ENCODE measurements at regions not wholly inside any gene's neighbourhood (a gene's known extent, or its start where the extent isn't known, plus 50 kb on each side); places are given as distances from the start of the nearest gene placed in this dataset.
"Not testable (repeated sequence)": the region's sequence is repeated elsewhere in the genome, so short reads cannot be mapped to it uniquely, and the experiment has no call there.

- DNase-seq: no peak
These were observed 202.9 kb downstream of the USP25 start for GRCh38 chr21:15932726-15933125.

- no peak for DNase-seq
These were observed 205.7 kb downstream of the USP25 start for GRCh38 chr21:15935530-15935929.

- DNase-seq: no peak
These were observed 213.4 kb downstream of the USP25 start for GRCh38 chr21:15943009-15943666.

- DNase-seq: no peak
These were observed 217.9 kb downstream of the USP25 start for GRCh38 chr21:15947677-15948076.

DNA sequence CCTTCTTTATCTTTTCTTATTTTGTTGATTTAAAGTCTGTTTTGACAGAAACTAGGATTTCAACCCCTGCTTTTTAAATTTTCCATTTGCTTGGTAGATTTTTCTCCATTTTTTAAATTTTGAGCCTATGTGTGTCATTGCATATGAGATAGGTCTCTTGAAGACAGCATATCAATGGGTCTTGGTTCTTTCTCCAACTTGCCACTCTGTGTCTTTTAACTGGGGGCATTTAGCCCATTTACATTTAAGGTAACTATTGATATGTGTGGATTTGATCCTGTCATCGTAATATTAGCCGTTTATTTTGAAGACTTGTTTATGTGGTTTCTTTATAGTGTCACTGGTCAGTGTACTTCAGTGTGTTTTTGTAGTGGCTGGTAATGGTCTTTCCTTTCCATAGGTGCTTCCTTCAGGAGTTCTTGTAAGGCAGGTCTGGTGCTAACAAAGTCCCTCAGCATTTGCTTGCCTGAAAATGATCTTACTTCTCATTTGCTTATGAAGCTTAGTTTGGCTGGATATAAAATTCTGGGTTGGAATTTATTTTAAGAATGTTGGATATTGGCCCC lies 223.9 kb downstream of the USP25 start:
- DNase-seq: no peak

DNA sequence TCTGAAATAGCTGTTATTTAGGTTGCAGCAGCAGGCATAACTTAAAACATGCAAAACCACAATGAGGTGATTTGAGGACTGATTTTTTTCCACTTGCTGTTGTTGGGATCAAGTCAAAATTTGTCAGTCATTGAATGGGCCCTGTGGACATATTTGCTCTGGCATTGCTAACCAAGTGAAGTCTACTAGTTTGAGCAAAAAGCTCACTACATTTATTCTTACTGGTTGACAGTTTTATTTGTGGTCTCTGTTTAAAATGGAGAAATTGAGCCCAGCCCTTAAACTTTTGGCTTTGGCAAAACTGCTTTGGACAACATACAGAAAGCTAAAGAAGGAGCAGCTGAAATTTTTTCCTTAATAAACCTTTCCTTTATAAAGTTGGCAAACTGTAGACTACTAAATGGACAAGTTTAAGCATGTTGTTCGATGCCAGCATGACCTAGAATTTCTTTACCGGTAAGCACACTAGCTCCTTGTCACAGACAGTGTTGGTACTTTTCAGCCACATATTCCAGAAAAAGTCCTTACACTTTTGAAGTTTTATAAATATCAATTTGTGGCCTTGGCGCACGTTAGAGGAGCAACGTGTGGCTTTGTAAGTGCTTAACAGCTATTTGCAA lies 234.6 kb downstream of the USP25 start:
- DNase-seq: no peak

- no peak for DNase-seq
These were observed 236.4 kb downstream of the USP25 start for GRCh38 chr21:15966231-15966630.

- no peak for DNase-seq
These were observed 236.9 kb downstream of the USP25 start for GRCh38 chr21:15966651-15967050.

GRCh38 chr21:15967661-15968060 lies 237.9 kb downstream of the USP25 start:
- DNase-seq: no peak

- DNase-seq: no peak
These were observed 239.1 kb downstream of the USP25 start for GRCh38 chr21:15968776-15969310.

GRCh38 chr21:15976807-15977206 lies 247.0 kb downstream of the USP25 start:
- no peak for DNase-seq

DNA sequence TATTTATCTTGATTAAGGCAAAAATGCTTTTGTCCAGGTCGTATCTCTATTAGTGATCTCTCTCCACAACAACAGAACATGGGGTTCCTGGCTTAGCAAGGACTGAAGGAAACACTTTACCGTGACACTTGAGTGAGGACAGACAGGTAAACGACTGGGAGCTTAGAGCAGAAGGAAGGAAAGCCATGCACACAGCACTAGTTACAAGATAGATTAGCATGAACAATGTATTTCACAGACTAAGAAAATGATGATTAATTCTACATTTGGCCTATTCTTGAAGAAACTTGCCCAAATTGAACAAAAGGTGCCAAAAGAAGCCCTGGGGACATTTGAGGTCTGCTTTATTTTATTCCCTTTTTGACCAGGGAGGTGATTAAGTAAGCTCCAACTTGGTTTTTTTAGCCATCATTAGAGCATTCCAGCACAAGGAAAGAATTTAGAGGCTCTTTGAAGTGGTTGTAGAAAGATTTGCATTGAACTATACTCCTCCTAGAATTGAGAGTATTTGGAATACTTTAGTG lies 248.5 kb downstream of the USP25 start:
- DNase-seq: no peak

- DNase-seq: not testable (repeated sequence)
These were observed 249.7 kb downstream of the USP25 start for GRCh38 chr21:15979493-15979892.

GRCh38 chr21:15986277-15986676 lies 256.5 kb downstream of the USP25 start:
- no peak for DNase-seq

DNA sequence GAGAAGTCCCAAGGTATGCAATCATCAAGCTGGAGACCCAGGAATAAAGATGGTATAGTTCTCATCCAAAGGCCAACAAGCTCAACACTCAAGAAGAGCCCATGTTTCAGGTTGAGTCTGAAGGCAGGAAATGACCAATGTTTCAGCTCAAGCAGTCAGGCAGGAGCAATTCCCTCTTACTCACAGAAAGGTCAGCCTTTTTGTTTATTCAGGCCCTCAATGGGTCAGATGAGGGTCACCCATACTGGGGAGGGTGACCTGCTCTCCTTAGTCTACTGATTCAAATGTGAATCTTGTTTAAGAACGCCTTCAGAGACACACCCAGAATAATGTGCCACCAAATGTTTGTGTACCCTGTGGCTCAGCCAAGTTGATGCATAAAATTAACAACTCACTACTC lies 262.4 kb downstream of the USP25 start:
- no peak for DNase-seq

DNA sequence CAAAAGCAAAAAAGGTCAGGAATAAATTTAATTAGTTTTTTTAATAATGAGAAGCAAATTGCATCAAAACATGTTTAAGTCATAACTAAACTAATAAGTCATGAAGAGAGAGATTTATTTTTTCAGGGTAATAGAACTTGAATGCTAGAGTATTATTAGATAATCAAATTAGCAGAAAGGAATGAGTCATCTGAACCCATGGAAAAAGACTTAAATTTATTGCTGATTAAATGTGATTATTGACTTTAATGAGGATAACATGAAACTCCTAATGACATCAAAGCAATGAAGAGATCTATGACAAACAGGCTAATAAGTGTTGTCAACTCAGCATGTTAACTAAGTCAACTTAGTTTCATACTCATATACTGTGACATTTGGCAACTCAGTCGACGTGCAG lies 264.2 kb downstream of the USP25 start:
- no peak for DNase-seq

DNA sequence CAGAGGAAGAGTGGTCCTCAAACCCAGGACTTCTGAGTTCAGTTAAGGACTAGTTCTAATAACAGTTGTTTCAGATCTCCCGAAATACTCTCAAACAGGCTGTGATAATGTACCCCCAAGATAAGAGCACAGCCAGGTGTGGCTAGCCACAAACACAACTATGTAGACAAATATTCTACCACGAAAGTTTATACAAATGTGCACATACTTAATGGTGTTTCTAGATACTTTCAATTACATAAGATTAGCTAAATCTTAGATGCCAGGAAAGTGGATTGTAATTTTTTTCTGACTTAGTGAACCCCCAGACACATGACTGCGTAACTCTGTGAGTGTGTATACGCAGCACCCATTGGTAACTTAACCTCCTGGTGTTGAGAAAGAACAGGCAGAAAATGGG lies 270.0 kb downstream of the USP25 start:
- no peak for DNase-seq

DNA sequence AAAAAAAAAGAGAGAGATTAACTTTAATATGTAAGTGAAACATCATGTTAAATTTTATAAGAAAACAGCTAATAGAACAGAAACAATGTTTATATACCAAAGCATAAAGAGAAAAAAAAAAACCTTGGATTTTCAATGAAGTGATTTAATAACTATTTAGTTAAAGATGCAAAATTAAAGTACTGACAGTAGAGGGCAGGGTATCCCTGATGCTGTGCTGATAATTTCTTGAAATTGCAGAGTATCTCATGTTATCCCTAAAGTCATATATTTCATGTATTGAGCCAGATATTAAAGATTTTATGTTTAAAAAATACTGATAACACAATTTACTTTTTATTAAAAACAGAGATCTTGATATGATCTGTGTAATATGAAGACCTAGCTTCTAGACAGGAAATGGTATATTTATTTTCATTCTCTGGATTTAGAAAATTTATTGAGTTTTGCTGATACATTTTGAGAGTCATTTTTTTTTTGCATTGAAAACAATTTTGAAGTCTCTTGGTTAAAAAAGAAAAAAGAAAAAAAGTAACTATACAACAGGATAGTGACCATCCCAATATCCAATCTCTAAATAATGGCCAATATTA lies 273.2 kb downstream of the USP25 start:
- no peak for DNase-seq

DNA sequence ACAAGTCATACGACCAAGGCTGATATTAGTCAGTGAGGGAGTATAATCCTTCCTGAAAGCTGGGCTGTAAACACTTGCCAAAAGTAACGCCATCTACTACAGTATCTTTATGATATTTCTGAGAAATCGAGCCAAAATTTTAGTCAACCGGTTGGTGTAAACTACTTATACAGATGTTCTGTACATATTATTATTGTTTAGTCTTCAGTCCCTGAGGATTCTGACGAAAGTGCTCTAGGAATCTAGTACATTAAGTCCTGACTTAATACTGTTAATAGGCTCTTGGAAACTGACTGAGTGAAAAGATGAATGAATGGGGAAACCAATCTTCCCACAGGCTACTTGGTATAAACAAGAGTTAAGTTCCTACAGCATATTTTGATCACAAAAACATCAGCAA lies 274.3 kb downstream of the USP25 start:
- no peak for DNase-seq

GRCh38 chr21:16004523-16004922 lies 274.7 kb downstream of the USP25 start:
- no peak for DNase-seq

GRCh38 chr21:16005996-16006395 lies 276.2 kb downstream of the USP25 start:
- no peak for DNase-seq

DNA sequence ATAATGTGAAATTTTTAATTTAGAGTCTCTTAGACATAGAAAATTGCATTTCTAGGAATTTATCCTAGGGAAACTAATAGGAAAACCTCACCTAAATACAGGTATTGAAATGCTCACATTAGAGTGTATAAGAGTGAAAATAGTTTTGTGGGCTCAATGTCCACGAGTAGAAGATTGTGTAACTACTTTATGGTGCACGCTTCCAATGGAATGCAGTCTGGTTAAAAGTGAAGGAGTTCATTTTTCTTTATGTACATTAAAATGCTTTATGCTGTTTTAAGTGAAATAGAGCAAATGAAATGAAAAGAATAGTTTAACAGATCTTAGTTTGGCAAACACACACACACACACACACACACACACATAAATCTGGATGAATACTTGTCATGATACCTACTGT lies 278.2 kb downstream of the USP25 start:
- no peak for DNase-seq

DNA sequence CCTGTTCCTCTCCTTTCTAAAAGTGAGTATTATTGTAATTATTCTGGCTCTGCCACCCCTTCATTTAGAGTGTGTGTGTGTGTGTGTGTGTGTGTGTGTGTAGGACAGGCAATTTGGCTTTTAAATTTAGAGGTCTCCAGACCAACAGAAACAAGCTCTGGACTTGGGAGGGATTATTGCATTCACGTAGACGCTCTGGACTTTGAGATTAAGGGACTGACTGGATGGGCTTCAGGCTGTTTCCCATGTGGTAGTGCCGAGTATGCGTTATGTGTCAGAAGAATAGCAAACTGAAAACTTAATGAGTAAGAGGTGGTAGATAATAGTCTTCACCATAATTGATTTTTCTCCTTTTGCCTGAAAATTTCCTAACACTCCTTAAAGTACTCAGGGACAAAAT lies 281.9 kb downstream of the USP25 start:
- no peak for DNase-seq

- DNase-seq: no peak
These were observed 283.8 kb downstream of the USP25 start for GRCh38 chr21:16013570-16013969.

Measured in central memory CD4-positive, alpha-beta T cell (primary cell).